ENCODE measurements at regions not wholly inside any gene's neighbourhood (a gene's known extent, or its start where the extent isn't known, plus 50 kb on each side); places are given as distances from the start of the nearest gene placed in this dataset.

DNA sequence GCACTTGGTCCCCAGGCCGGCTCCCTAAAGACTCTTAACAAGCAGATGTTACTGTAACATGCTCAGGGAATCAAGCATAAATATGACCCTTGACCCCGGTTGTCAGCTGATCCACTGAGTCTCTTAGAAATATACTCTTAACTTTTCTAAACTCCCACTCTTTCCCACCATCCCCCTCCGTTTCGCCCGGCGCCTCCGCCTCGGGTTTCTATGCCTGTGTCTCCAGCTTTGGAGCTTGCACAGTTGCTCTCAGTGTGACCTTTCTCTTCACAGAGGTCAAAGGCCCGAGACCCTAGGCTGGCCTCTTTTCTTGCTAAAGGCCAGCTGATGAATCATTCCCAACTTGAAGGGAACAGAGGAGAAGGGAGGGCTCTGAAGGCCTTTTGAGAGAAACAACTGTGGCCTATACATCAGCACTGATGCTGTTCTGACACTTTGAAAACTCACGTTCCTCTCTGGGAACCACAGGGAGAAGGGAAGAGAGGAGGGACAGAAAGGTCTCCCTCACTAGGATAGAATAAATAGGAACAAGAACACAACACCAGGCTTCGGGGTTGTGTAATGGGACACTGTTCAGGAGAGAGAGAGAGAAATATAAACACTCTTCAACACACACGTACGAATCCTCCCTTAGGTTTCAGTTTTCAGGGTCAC is 484.5 kb upstream of the NR2F2 start:
- Histone ChIP-seq H3K27me3 (ENCODE audit: insufficient read depth) (no peaks in the 10 kb centered on the region), H3K4me1 (ENCODE audit: insufficient read depth) (peaks cover 9% of the 10 kb centered on the region; the same call in 1 of the 2 replicates), H3K4me3 (no peak overlapping the region), H3K4me2 (no peak overlapping the region), H3K27ac (ENCODE audit: low read depth) (no peak overlapping the region), H3K79me2 (replicated peaks; ENCODE audit: insufficient read depth) (no peaks in the 10 kb centered on the region), H3F3A (replicated peaks; ENCODE audit: low read depth) (no peaks in the 10 kb centered on the region), H3K9me2 (ENCODE audit: insufficient read depth) (no peaks in the 10 kb centered on the region), H3K36me3 (ENCODE audit: insufficient read depth) (no peaks in the 10 kb centered on the region), H2AFZ (peak overlapping the region; percentile 76), H4K20me1 (replicated peaks; ENCODE audit: insufficient read depth) (no peaks in the 10 kb centered on the region)
- H3K36me3 Mint-ChIP-seq (ENCODE audit: low read depth), result no peaks in the 10 kb centered on the region
- H3K27ac Mint-ChIP-seq, result no peak overlapping the region
- ATAC-seq, result no peak; the same call in 2 of the 3 replicates
- H3K27me3 Mint-ChIP-seq (ENCODE audit: insufficient read depth, low read depth, poor library complexity), result peaks cover 5% of the 10 kb centered on the region
- no peak overlapping the region for H3K4me3 Mint-ChIP-seq
- DNase-seq (ENCODE audit: low spot score), result no peak
- H3K4me1 Mint-ChIP-seq, result peaks cover 12% of the 10 kb centered on the region; the same call in 2 of the 3 replicates
- TF ChIP-seq, protein P1, sequence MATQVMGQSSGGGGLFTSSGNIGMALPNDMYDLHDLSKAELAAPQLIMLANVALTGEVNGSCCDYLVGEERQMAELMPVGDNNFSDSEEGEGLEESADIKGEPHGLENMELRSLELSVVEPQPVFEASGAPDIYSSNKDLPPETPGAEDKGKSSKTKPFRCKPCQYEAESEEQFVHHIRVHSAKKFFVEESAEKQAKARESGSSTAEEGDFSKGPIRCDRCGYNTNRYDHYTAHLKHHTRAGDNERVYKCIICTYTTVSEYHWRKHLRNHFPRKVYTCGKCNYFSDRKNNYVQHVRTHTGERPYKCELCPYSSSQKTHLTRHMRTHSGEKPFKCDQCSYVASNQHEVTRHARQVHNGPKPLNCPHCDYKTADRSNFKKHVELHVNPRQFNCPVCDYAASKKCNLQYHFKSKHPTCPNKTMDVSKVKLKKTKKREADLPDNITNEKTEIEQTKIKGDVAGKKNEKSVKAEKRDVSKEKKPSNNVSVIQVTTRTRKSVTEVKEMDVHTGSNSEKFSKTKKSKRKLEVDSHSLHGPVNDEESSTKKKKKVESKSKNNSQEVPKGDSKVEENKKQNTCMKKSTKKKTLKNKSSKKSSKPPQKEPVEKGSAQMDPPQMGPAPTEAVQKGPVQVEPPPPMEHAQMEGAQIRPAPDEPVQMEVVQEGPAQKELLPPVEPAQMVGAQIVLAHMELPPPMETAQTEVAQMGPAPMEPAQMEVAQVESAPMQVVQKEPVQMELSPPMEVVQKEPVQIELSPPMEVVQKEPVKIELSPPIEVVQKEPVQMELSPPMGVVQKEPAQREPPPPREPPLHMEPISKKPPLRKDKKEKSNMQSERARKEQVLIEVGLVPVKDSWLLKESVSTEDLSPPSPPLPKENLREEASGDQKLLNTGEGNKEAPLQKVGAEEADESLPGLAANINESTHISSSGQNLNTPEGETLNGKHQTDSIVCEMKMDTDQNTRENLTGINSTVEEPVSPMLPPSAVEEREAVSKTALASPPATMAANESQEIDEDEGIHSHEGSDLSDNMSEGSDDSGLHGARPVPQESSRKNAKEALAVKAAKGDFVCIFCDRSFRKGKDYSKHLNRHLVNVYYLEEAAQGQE (IDR thresholded peaks at IDR 0.05; ENCODE audit: unreplicated experiment), result no peak
- no peak for TF ChIP-seq EZH2phosphoT487 (IDR thresholded peaks at IDR 0.05; ENCODE audit: unreplicated experiment)
- no peak for TF ChIP-seq JUNB (IDR thresholded peaks at IDR 0.05; ENCODE audit: unreplicated experiment)
- TF ChIP-seq ETS1 (IDR thresholded peaks at IDR 0.05), result no peak
- no peak for TF ChIP-seq ZNF114 (CRISPR knock-in tag; IDR thresholded peaks at IDR 0.05)
- TF ChIP-seq, protein P2, sequence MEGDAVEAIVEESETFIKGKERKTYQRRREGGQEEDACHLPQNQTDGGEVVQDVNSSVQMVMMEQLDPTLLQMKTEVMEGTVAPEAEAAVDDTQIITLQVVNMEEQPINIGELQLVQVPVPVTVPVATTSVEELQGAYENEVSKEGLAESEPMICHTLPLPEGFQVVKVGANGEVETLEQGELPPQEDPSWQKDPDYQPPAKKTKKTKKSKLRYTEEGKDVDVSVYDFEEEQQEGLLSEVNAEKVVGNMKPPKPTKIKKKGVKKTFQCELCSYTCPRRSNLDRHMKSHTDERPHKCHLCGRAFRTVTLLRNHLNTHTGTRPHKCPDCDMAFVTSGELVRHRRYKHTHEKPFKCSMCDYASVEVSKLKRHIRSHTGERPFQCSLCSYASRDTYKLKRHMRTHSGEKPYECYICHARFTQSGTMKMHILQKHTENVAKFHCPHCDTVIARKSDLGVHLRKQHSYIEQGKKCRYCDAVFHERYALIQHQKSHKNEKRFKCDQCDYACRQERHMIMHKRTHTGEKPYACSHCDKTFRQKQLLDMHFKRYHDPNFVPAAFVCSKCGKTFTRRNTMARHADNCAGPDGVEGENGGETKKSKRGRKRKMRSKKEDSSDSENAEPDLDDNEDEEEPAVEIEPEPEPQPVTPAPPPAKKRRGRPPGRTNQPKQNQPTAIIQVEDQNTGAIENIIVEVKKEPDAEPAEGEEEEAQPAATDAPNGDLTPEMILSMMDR (conservative IDR thresholded peaks at IDR 0.05; ENCODE audit: low read depth in 2 of 2), result no peak
- no peak for TF ChIP-seq ZNF331 (CRISPR knock-in tag; IDR thresholded peaks at IDR 0.05; ENCODE audit: low read depth)
- TF ChIP-seq EZH2 (IDR thresholded peaks at IDR 0.05; ENCODE audit: low read depth, unreplicated experiment), result no peak
- H3K9me3 Mint-ChIP-seq, result no peaks in the 10 kb centered on the region

DNA sequence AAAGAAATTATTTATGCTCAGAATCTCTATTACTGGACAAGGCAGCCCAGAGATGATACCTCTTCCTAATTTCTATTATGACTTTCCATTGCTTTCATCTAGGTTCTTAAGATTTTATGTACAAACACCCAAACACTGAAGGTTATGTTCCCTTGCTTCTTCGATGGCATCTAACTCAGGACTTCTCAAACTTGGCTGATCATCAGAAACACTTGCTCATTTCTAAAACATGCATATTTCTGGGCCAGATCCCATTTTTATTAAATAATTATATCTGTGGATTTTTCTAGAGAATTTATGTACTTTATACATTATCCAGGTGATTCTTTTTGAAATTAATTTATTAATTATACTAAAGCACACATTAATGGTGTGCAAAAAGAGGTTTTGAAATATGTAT is 482.4 kb upstream of the NR2F2 start:
- TF ChIP-seq ETS1 (IDR thresholded peaks at IDR 0.05) (no peak), NANOG (IDR thresholded peaks at IDR 0.05; ENCODE audit: borderline replicate concordance) (no peak)
- TF ChIP-seq, protein P1 (IDR thresholded peaks at IDR 0.05; ENCODE audit: unreplicated experiment), result no peak
- TF ChIP-seq, protein P2 (conservative IDR thresholded peaks at IDR 0.05; ENCODE audit: low read depth in 2 of 2), result no peak
- H3K27ac ChIP-seq (ENCODE audit: low read depth), result no peak overlapping the region
- no peaks in the 10 kb centered on the region for H3K9me2 ChIP-seq (ENCODE audit: insufficient read depth)
- H3K79me2 ChIP-seq (replicated peaks; ENCODE audit: insufficient read depth), result no peaks in the 10 kb centered on the region
- H3K27me3 ChIP-seq (ENCODE audit: insufficient read depth), result no peaks in the 10 kb centered on the region
- Mint-ChIP-seq H3K27ac (0 out of 2 replicates have a peak overlapping the region, but pooled peaks have one; percentile 2), H3K27me3 (ENCODE audit: insufficient read depth, low read depth, poor library complexity) (peaks cover 6% of the 10 kb centered on the region), H3K4me1 (peaks cover 12% of the 10 kb centered on the region; the same call in 2 of the 3 replicates), H3K4me3 (no peak overlapping the region), H3K9me3 (no peaks in the 10 kb centered on the region), H3K36me3 (ENCODE audit: low read depth) (no peaks in the 10 kb centered on the region)
- H3K4me1 ChIP-seq (ENCODE audit: insufficient read depth), result peaks cover 9% of the 10 kb centered on the region; the same call in 1 of the 2 replicates
- DNase-seq (ENCODE audit: low spot score), result no peak
- no peak for ATAC-seq
- no peaks in the 10 kb centered on the region for H4K20me1 ChIP-seq (replicated peaks; ENCODE audit: insufficient read depth)
- no peak overlapping the region for H3K4me3 ChIP-seq
- no peaks in the 10 kb centered on the region for H3F3A ChIP-seq (replicated peaks; ENCODE audit: low read depth)
- no peak overlapping the region for H2AFZ ChIP-seq
- H3K4me2 ChIP-seq, result no peak overlapping the region
- no peaks in the 10 kb centered on the region for H3K36me3 ChIP-seq (ENCODE audit: insufficient read depth)
